GM18517 (cell line): ENCODE measurements at regions not wholly inside any gene's neighbourhood (a gene's known extent, or its start where the extent isn't known, plus 50 kb on each side); places are given as distances from the start of the nearest gene placed in this dataset.
"Not testable (repeated sequence)": the region's sequence is repeated elsewhere in the genome, so short reads cannot be mapped to it uniquely, and the experiment has no call there.

Experiments used
- ATAC-seq: cut with Tn5 transposase; IDR thresholded peaks from one replicate; pipeline ENCODE4 v1.9.1; 2021; ENCODE audit warnings: mild to moderate bottlenecking, moderate library complexity; ENCODE audit not compliant: unreplicated experiment

GRCh38 chr12:90515199-90516175 is 439.5 kb downstream of the CCER1 start:
- ATAC-seq = peak; percentile 99

DNA sequence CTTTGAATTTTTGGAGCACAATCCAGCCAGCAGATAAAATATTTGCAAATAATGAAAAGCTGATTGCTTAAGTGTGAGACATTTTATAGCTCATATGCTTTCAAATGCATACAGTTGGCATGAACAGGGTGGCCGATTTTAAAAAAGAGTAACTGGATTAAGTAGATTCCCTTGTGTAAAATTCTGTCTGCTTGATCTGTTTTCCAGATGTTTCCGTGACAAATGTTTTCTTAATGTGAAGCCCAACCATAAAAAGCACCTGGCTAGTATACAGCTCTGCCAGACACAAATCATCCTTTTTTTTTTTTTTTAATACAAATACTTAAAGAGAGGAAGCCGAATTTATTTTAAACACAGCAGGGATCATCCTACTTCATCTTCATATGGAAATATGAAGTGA is 440.7 kb downstream of the CCER1 start:
- no peak for ATAC-seq

GRCh38 chr12:90512518-90512917 is 442.5 kb downstream of the CCER1 start:
- ATAC-seq = no peak

GRCh38 chr12:90510948-90511347 is 444.0 kb downstream of the CCER1 start:
- no peak for ATAC-seq

DNA sequence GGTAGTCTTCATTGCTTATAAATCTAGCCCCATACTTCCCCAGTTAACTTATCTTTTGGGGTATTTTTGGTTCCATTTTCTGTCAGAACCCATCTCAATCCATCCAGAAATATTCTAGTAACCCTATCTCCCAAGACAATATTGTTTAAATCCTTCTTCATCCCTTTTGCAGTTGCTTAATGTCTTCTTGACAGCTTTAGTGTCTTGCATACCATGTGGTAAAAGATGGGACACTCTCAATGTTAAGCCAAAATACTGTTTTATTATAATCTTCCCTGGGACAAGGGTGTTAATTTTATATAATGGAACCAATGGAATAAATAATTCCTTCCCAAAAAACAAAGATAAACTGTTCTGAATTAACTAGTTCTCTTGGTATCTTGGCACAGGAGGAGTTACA is 450.2 kb downstream of the CCER1 start:
- no peak for ATAC-seq

DNA sequence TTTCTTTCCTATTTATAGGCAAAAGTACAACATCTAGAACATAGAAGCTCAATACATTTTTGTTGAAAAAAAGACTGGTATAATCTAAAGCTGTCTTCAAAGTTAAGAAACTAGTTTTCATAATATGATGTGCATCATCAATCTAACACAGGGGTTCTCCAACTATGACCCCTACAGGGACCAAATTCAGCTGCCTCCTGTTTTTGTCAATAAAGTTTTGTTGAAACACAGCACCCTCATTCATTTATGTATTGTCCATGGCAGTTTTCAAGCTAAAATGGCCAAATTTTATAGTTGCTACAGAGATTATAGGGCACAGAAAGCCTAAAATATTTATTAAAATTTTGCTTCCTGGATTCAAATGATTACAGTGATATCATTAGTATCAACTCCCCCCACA is 452.9 kb downstream of the CCER1 start:
- no peak for ATAC-seq

GRCh38 chr12:90501412-90501811 is 453.6 kb downstream of the CCER1 start:
- no peak for ATAC-seq

DNA sequence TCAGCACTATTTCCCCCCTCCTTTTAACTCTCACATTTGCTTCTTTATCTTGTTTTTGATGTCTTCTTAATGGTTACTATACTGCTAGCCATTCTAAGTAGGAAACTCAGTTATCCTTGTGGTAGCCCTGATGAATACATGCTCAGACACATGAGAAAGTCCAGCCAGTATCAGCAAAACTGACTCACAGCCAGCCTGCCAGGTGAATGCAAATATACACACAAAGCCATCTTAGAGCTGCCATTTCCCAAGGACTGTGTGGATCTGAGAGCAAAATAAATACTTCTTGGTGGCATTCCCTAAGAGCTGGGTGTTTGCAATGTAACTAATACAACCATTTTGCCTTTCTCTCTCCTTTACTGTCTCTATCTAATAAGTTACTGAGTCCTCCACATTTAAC is 455.2 kb downstream of the CCER1 start:
- ATAC-seq = no peak

DNA sequence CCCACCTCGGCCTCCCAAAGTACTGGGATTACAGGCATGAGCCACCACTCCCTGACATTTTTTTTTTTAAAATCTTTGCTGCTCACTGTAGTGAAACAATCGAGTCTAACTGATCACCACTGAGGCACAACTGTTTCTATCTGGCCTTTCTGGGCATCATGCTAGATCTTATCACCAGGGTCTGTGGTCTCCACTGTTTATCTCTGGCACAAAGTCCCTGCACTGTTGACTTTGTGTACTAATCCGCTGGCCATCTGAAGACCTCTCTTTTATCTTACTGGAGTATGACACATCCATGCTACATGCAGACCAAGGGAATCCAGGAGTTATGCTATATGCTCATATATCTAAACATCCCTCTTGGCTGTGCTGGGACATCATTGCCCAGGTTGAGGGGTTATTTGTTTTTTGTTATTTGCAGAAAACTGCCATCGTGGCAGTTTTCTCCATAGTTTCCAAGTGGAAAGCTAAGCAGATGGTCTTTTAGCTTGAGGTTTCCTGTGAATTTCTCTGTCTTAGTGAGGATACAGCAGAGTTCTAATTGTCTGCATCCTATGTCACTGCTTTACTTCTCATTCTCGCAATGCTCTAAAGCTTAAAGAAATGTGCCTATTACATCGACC is 456.9 kb downstream of the CCER1 start:
- ATAC-seq = no peak

DNA sequence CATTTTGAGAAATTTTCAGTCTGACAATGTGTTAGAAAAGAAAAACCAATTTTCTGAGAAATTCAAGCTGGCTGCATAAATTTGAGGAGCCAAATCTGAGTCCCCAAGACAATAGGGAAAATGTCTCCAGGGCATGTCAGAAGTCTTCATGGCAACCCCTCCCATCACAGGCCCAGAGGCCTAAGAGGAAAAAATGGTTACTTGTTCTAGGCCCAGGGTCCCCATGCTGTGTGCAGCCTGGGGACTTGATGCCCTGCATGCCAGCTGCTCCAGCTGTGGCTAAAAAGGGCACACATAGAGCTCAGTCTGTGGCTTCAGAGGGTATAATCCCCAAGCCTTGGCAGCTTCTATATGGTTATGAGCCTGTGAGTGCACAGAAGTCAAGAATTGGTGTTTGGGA is 464.6 kb downstream of the CCER1 start:
- no peak for ATAC-seq

GRCh38 chr12:90489141-90489540 is 465.8 kb downstream of the CCER1 start:
- no peak for ATAC-seq

DNA sequence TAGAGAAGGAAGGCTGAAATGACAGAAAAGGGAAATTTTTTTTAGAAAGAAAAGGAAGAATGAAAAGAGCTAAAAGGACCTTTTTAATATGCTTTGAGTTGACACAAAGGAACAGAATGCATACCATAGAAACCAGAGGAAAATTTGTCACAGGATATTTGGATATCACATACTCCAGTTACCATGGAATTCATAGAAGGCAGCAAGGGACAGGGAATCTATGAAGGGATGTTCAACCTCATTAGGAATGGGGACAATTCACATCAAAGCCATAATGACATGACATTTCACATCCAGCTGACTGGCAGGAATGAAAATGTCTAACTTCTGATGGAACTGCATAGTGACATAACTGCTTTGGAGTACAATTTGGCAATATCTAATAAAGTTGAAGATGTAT is 469.4 kb downstream of the CCER1 start:
- ATAC-seq = no peak

DNA sequence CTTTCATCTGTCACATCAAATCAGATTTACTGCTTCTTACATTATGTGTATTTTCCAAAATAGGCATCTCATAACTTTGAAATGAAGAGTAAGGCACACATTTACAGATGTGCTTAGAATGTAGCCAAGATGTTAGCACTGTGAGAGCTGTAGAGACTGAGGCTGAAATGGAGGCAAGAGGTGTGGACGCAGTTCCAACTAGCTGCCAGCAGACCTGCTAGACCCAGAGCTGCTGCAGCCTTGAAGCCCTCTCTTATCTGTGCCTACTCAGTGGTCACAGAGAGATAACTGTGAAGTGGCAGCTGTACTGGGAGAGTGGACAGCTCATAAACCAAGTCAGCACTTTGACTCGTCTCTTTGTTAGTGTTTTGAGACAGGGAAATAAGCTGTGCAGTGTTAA is 470.9 kb downstream of the CCER1 start:
- ATAC-seq = no peak

- no peak for ATAC-seq
These were observed 473.2 kb downstream of the CCER1 start for GRCh38 chr12:90481748-90482147.

DNA sequence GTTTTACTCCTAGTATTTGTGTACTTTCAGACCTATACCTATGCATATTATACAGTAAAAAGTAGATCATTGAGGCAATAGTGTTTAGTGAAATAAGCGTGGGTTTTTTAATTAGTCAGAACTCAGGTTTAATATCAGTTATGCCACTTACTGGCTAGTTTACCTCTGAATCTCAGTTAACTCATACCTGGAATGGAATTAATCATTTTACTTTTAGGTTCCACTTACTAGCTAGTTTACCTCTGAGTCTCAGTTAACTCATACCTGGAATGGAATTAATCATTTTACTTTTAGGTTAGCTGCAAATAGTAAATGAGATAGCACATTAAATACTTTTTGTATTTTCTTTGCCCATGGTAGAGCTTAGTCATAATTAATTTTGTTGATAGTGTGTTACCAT is 475.7 kb downstream of the CCER1 start:
- no peak for ATAC-seq

- no peak for ATAC-seq
These were observed 481.1 kb downstream of the CCER1 start for GRCh38 chr12:90473831-90474230.

DNA sequence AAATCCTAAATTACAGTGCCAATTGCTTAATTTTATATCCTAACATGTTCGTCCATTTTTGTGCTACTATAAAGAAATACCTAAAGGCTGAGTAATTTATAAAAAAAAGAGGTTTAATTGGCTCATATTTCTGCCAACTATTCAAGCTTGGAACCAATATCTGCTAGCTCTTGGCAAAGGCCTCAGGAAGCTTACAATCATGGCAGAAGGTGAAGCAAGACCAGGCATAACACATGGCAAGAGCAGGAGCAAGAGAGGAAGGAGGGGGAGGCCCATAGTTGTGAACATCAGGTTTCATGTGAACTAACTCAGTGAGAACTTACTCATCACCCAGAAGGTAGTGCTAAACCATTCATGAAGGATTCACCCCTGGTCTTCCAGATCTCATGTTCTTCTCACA is 494.3 kb downstream of the CCER1 start:
- no peak for ATAC-seq

- no peak for ATAC-seq
These were observed 498.7 kb downstream of the CCER1 start for GRCh38 chr12:90456248-90456647.

- no peak for ATAC-seq
These were observed 499.2 kb downstream of the CCER1 start for GRCh38 chr12:90455756-90456155.

- ATAC-seq = no peak
These were observed 505.4 kb downstream of the CCER1 start for GRCh38 chr12:90449611-90450010.

GRCh38 chr12:90443466-90443865 is 511.5 kb downstream of the CCER1 start:
- ATAC-seq = not testable (repeated sequence)

DNA sequence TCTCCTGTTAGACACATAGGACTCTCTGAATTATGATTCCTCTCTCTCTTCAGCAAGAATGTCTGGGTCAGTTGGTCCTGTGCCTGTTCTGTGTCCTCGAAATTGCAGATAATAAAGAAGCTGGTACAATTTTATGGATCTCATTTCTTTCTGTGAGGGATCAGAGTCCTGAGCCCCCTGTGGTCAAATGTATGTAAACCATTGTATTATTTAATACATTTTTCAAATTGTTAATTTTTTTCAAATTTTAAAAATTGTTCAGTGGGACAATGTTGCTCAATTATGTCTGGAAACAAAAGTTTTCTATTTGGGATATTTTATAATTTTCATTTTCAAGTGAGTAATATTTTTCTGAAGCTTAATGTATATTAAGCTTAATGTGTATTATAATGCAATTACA is 513.5 kb downstream of the CCER1 start:
- ATAC-seq = no peak
